CD4-positive, alpha-beta T cell treated with Interferon gamma for 1 hour (primary cell): ENCODE measurements at regions not wholly inside any gene's neighbourhood (a gene's known extent, or its start where the extent isn't known, plus 50 kb on each side); places are given as distances from the start of the nearest gene placed in this dataset.
"Not testable (repeated sequence)": the region's sequence is repeated elsewhere in the genome, so short reads cannot be mapped to it uniquely, and the experiment has no call there.

Experiments
- DNase-seq: peaks from one replicate; pipeline ENCODE4 v3.0.0-alpha.2; 2020

- DNase-seq = no peak
Observed at GRCh38 chr1:199585392-199585791, 442.1 kb upstream of the NR5A2 start.

DNA sequence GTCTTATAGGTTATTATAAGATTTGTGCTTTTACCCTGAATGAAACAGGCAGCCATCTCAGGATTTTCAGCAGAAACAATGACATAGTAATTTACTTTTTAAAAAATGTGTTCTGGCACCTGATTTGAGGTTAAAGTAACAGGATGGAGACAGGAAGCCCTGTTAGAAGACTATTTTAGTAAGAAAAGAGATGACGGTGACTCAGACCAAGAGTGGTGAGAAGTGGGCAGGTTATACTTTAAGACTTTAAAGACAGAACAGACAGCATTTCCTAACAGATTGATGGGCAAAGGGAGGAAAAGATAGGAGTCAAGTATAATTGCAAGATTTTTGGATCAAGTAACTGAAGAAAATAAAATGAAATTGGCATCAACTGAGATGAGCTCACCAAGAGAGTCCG, 436.8 kb upstream of the NR5A2 start:
- no peak for DNase-seq

GRCh38 chr1:199591468-199591867, 436.0 kb upstream of the NR5A2 start:
- DNase-seq = no peak

DNA sequence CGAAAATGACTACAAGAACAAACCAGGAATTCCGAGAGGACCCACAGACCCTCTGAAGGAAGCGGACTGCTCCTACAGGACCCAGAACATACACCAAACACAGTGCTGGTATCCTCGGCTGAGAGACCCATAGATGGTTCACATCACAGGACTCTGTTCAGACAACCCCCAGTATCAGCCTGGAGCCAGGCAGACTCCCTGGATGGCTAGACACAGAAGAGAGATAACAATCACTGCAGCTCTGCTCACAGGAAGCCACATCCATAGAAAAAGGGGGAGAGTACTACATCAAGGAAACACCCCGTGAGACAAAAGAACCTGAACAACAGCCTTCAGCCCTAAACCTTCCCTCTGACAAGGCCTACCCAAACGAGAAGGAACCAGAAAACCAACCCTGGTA, 434.0 kb upstream of the NR5A2 start:
- DNase-seq = no peak

DNA sequence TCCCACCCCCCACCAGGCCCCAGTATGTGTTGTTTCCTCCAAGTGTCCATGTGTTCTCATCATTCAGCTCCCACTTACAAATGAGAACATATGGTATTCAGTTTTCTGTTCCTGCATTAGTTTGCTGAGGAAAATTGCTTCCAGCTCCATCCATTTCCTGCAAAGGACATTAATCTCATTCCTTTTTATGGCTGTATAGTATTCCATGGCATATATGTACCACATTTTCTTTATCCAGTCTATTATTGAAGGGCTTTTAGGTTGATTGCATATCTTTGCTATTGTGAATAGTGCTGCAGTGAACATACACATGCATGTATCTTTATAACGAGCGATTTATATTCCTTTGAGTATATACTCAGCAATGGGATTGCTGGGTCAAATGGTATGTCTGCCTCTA, 431.1 kb upstream of the NR5A2 start:
- DNase-seq = not testable (repeated sequence)

GRCh38 chr1:199597152-199597551, 430.4 kb upstream of the NR5A2 start:
- no peak for DNase-seq

DNA sequence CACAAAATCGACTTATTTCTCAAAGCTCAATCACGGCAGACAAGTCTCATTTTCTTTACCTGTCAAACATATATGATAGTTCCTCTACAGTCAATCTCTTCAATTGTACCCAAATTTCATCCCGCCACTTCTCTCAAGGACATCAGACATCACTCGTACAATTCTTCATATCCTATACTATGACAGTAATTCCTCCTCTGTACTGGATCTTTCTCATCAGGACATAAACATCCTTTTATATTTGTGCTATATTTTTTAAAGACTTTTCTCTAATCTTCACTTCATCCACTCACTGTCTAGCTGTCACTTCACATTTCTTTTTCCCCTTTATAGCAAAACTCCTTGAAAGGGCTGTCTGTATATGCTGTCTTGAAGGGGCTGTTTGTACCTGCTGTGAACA, 419.1 kb upstream of the NR5A2 start:
- DNase-seq = no peak

GRCh38 chr1:199612976-199613774, 414.3 kb upstream of the NR5A2 start:
- no peak for DNase-seq

DNA sequence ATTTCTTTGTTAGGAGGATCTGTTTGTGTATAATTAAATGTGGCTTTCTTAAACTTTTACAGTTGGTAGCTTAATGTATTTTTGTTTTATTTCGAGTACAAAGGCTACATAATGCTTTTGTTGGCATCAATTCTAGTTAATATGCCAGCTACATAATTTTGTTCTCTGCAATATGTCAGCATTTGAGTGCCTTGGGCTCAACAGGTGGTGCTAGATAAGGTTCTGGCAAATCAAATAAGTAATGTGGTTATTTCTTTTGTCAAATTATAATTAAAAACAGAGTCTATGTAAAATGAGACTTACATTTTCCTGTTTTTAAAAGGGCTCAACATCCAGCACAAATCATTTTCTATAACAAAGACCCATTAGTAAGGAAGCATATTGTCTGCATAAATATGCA, 410.6 kb upstream of the NR5A2 start:
- no peak for DNase-seq

- no peak for DNase-seq
Observed at GRCh38 chr1:199619223-199619622, 408.3 kb upstream of the NR5A2 start.

GRCh38 chr1:199626228-199626627, 401.3 kb upstream of the NR5A2 start:
- DNase-seq = not testable (repeated sequence)

DNA sequence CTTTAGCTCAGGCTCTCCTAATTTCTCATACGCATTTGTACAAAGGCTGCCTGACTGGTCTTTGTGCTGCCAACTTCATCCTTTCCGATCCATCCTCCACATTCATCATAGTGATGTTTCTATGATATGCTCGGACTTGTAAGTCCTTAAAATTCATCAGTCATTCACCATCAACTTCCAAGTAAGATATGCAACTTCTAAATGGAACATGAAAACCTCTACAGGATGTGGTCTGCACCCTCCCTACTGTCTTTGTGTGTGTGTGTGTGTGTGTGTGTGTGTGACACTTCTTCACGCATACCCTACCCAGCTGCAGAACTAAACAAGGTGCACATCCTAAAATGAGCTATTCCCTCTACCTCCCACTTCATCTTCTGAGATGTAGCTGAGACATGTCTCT, 397.9 kb upstream of the NR5A2 start:
- DNase-seq = no peak

GRCh38 chr1:199639453-199639852, 388.1 kb upstream of the NR5A2 start:
- no peak for DNase-seq

- DNase-seq = no peak
Observed at GRCh38 chr1:199641531-199641930, 386.0 kb upstream of the NR5A2 start.

- DNase-seq = no peak
Observed at GRCh38 chr1:199644912-199645311, 382.6 kb upstream of the NR5A2 start.

DNA sequence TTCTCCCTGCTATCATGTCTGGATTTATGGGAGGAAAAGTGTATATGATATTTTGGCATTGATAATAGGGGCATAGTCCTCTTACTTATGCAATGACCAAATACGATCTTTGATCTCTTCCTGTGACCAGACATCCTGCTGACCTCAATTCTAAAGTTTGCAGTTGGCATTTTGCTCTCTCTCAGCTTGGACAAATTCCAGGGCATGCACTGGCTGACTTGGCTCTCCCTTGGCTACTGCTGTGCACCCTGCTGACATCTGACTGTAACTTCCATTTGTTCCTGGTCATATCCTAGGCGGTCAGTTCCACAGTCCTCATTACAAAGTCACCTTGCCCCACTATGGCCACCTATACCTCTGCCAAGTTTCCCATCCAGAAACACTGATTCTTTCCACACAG, 380.7 kb upstream of the NR5A2 start:
- DNase-seq = no peak

- no peak for DNase-seq
Observed at GRCh38 chr1:199657449-199657848, 370.1 kb upstream of the NR5A2 start.

DNA sequence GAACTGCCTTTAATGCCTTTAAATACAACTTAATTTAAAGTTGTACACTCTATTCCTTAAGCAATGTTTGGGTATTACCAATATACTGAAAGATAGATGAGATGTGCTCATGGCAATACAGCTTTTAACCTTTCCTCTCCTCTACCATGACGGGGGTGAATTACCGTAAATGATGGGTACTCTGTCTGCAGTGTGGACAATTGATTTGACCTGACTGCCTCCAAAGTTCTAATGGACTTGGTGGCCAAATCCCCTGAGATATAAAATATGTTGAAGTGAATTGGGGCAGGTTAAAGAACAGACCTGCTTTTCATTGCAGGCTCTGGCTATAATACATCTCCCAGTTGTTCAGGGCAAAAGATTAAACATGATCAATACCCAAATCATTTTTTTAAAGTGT, 367.4 kb upstream of the NR5A2 start:
- no peak for DNase-seq

DNA sequence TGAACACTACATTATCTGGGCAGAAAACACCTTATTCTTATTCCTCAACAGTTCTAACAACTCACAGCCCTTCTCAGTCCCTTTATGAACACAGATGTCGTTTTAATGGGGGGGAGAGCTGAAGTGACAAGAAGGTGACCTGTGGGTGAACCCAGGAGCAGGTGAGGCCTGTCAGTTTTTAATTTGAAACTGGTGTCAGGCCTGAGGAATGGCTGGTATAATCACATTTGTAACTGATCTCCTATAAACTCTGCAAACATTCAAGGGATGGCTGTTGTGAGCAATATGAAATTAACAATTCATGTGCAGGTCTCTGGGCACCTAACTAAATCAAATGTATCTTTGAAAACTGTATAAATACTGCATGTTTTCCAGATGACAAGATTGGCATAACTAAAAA, 362.1 kb upstream of the NR5A2 start:
- DNase-seq = no peak

- no peak for DNase-seq
Observed at GRCh38 chr1:199667089-199667488, 360.4 kb upstream of the NR5A2 start.

GRCh38 chr1:199669916-199670315, 357.6 kb upstream of the NR5A2 start:
- DNase-seq = no peak

DNA sequence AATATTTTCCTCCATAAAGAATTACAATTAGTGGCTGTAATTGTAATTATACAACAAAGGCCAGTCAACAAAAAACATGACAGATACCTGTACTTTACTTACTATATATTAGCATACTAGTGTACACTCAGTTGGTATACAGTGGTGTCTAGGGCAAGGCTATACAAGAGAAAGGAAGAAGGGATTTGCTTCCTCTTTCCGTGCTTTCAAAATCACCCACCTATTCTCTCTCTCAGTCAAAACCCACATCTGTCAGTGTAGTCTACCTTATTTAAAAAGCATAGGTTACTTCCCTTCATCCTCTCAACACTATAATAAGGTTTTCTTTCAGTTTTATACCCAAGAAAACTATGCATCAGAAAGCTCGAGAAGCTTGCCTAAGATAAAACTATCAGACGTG, 355.8 kb upstream of the NR5A2 start:
- no peak for DNase-seq

DNA sequence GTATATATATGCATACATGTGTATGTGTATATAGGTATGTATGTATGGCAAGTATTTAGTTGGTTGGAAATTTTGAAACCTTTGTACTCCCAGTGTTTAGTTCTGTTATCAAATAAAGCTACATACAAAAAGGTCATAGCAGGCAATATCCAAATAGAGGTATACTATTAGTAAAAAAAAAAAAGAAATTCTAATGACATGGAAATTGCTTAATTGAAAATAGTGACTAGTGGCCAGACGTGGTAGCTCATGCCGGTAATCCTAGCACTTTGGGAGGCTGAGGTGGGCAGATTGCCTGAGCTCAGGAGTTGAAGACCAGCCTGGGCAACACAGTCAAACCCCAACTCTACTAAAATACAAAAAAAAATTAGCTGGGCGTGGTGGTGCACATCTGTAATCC, 351.6 kb upstream of the NR5A2 start:
- no peak for DNase-seq

DNA sequence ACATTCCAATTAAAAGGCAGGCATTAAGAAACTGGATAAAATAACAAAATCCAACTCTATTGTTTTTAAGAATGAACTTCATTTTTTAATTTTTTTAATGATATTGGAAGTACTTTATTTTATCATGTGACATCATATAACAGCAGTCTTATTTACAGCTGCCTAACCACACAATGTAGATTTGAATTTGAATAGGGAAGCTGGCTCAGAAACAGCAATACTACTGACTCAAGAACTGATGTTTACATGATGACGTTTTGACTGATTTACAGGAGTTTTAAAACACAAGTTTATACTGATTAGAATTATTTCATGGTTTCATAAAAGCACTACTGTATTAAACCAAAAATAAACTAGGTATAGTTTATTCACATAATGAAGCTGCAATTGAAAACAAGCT, 348.7 kb upstream of the NR5A2 start:
- no peak for DNase-seq

DNA sequence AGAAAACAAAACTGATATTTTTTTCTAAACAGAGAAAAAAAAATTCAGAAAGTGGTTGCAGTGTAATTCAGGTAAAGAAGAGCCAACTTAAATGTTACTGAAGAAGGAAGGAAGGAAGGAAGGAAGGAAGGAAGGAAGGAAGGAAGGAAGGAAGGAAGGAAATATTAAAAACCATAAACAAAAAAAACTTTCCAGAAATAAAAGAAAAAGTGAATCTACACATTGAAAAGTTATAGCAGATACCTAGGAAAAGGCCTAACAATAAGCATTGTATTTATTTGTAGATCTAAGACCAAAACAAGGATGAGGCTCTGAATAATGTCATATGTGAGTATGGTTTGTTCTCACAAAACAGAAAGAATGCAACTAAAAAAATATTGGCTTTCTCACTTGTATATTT, 345.4 kb upstream of the NR5A2 start:
- DNase-seq = no peak
